NCI-H2081 (cell line): ENCODE measurements at regions not wholly inside any gene's neighbourhood (a gene's known extent, or its start where the extent isn't known, plus 50 kb on each side); places are given as distances from the start of the nearest gene placed in this dataset.
"Not testable (repeated sequence)": the region's sequence is repeated elsewhere in the genome, so short reads cannot be mapped to it uniquely, and the experiment has no call there.

Source experiments
- DNase-seq, 2 experiments: peaks; one replicate each; lab custom pipeline; 2025; lab: John Stamatoyannopoulos, UW

GRCh38 chr3:59192473-59192872, 142.6 kb upstream of the CFAP20DC start:
- DNase-seq, result no peak

GRCh38 chr3:59191651-59192050, 141.8 kb upstream of the CFAP20DC start:
- DNase-seq, result no peak

- DNase-seq, result no peak
These were observed 140.1 kb upstream of the CFAP20DC start for GRCh38 chr3:59189939-59190338.

GRCh38 chr3:59189526-59189925, 139.7 kb upstream of the CFAP20DC start:
- DNase-seq, result no peak

- DNase-seq, result no peak
These were observed 136.9 kb upstream of the CFAP20DC start for GRCh38 chr3:59186725-59187124.

- no peak for DNase-seq
These were observed 136.0 kb upstream of the CFAP20DC start for GRCh38 chr3:59185591-59186369.

- DNase-seq, result no peak
These were observed 130.2 kb upstream of the CFAP20DC start for GRCh38 chr3:59180006-59180405.

- DNase-seq, result no peak
These were observed 128.9 kb upstream of the CFAP20DC start for GRCh38 chr3:59178698-59179097.

- no peak for DNase-seq
These were observed 121.7 kb upstream of the CFAP20DC start for GRCh38 chr3:59171491-59171890.

- not testable (repeated sequence) for DNase-seq
These were observed 120.3 kb upstream of the CFAP20DC start for GRCh38 chr3:59170166-59170565.

GRCh38 chr3:59167756-59168155, 117.9 kb upstream of the CFAP20DC start:
- DNase-seq, result no peak

- DNase-seq, result no peak
These were observed 114.1 kb upstream of the CFAP20DC start for GRCh38 chr3:59163953-59164352.

GRCh38 chr3:59161048-59161447, 111.2 kb upstream of the CFAP20DC start:
- DNase-seq, result no peak

- DNase-seq, result no peak
These were observed 110.4 kb upstream of the CFAP20DC start for GRCh38 chr3:59160133-59160746.

- DNase-seq, result no peak
These were observed 103.8 kb upstream of the CFAP20DC start for GRCh38 chr3:59153648-59154047.

- no peak for DNase-seq
These were observed 103.1 kb upstream of the CFAP20DC start for GRCh38 chr3:59152943-59153342.

GRCh38 chr3:59150039-59150438, 100.2 kb upstream of the CFAP20DC start:
- DNase-seq, result no peak

- DNase-seq, result no peak
These were observed 99.3 kb upstream of the CFAP20DC start for GRCh38 chr3:59149166-59149565.

GRCh38 chr3:59143447-59143846, 93.6 kb upstream of the CFAP20DC start:
- no peak for DNase-seq

- DNase-seq, result no peak
These were observed 92.7 kb upstream of the CFAP20DC start for GRCh38 chr3:59142556-59142955.

GRCh38 chr3:59138966-59139365, 89.1 kb upstream of the CFAP20DC start:
- DNase-seq, result no peak

- no peak for DNase-seq
These were observed 87.6 kb upstream of the CFAP20DC start for GRCh38 chr3:59137415-59137814.

- DNase-seq, result no peak
These were observed 86.3 kb upstream of the CFAP20DC start for GRCh38 chr3:59136081-59136480.

GRCh38 chr3:59135096-59135495, 85.3 kb upstream of the CFAP20DC start:
- DNase-seq, result no peak
